Globus pallidus (tissue), 1 donor: ENCODE measurements at regions not wholly inside any gene's neighbourhood (a gene's known extent, or its start where the extent isn't known, plus 50 kb on each side); places are given as distances from the start of the nearest gene placed in this dataset.

ENCODE experiments used
- DNase-seq: peaks from one replicate; pipeline ENCODE4 v3.0.0-alpha.2; 2015; ENCODE audit warnings: low spot score

DNA sequence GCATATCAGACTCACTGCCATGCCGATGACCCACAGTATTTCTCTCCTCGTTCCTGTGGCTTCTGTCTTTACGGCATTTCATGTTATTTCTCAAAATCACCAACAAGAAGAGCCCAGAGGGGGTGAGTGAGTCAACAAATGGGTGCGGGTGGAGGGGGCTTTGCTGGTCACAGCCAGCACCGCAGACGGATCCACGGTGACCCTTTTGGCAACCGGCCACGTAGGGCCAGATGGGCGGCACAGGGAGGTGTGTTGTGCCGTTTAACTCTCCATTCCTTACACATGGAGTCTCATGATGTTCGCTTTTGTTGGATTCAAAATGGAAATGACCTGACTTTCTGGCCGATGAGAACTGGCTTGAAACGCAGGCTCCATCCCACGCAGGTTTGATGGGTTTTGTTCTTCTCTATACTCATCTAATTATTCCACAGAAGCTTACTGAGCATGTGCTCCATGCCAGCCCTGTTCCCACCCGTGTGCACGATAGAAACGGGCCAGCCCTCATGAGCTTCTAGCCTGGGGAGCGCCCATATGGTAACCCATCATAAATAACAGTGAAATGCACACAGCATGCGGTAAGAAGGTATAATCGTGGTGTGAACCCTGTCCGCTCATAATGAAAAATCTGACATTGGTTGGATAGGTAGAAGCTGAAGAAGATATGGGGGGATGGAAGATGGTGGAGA lies 319.9 kb downstream of the BRD1 start:
- no peak for DNase-seq

DNA sequence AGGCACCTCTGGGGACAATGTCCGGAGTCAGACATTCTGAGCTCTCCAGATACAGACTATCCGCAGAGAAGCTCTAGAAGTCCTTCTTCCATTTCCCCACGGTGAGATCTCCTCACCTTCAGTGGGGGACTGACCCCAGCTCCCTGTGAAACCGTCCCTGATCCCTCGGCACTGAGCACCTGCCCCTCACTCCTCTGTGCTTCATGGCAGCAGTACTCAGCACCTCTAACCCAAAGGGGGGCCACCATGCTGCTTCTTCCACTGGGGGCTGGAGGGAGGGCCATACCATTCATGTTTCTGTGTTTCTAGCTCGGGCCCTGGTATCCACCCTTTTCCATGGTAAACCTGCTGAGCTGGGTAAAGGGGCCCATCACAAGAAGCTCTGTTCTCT lies 321.7 kb downstream of the BRD1 start:
- DNase-seq, result no peak

DNA sequence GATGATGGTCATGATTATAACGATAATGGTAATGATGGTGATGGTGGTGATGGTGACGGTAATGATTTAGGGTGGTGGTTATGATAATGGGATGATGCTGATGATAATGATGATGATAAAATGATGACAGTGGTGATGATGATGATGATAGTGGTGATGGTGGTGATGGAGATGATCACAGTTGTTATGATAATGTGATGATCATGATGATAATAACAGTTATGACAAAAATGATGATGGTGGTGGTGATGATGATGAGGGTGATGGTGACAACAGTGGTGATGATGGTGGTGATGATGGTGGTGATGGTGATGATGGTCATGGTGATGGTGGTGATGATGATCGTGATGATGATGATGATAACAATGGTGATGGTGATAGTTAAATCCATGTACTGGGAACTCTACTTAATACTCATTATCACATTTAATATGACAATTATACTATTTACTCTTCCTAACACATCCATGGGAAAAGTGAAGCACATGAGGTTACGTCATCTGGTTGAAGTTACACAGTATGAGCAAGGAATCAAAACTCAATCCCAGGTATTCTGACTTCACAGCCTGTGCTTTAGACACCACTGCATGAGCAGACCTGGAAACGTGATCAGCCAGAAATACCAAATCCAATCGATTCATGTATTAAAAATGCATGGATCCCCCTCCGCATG lies 322.2 kb downstream of the BRD1 start:
- no peak for DNase-seq

- no peak for DNase-seq
Measured at GRCh38 chr22:49503896-49504521, 323.7 kb downstream of the BRD1 start.

- DNase-seq, result no peak
Measured at GRCh38 chr22:49503321-49503720, 324.4 kb downstream of the BRD1 start.

- DNase-seq, result no peak
Measured at GRCh38 chr22:49502126-49502826, 325.4 kb downstream of the BRD1 start.

GRCh38 chr22:49500942-49501395 lies 326.7 kb downstream of the BRD1 start:
- no peak for DNase-seq

GRCh38 chr22:49500076-49500460 lies 327.6 kb downstream of the BRD1 start:
- DNase-seq, result no peak

GRCh38 chr22:49499433-49500075 lies 328.1 kb downstream of the BRD1 start:
- no peak for DNase-seq

DNA sequence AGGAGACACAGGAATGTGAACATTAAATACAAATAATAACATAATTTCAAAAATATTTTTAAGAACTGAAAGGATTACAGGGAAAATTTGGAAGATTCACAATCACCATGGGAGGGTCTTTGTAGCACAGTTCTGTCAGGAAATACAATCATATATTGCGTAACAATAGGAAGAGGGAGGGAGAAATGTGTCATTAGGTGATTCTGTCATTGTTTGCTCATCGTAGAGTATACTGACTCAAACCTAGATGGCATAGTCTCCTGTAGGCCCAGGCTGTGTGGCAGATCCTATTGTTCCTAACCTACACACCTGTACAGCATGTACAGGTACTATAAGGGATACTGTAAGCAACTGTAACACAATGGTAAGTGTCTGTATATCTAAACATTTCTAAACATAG lies 330.4 kb downstream of the BRD1 start:
- no peak for DNase-seq

GRCh38 chr22:49494555-49494954 lies 333.1 kb downstream of the BRD1 start:
- no peak for DNase-seq

- DNase-seq, result no peak
Measured at GRCh38 chr22:49492741-49493251, 334.9 kb downstream of the BRD1 start.

DNA sequence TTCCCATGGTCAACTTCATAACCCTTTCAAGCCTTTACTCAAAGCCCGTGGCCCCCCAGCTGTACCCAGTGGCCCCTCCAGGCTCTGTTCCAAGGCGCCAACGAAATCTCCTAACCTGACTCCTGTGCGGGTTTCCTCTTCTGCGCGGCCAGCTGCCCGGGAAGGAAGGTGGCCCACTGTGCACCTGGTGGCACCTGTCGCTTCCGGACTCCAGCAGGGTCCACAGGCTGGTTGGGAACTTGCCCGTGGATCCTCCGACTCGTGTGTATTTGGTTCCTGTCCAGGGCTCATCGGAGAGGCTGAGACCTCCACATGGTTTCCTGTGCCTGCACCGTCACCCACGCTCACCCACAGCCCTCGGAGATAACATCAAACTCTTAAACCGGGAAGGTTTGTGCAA lies 335.4 kb downstream of the BRD1 start:
- no peak for DNase-seq

DNA sequence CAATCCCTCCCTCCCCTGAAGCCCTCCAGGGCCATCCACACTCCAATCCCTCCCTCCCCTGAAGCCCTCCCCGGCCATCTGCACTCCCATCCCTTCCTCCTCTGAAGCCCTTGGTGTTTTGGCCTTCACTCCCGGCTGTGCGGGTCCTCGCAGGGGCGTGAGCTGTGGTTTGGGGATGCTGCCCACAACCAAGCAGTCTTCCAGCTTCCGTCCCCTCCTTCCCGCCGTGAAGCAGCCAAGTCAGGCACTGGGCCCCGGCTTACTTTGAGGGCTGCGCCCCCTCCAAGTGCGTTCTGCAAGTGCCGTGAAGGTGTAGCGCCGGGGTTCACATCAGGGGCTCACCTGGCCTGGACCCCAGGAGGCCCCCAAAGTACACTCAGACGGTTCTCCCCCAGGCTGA lies 335.9 kb downstream of the BRD1 start:
- DNase-seq, result no peak

DNA sequence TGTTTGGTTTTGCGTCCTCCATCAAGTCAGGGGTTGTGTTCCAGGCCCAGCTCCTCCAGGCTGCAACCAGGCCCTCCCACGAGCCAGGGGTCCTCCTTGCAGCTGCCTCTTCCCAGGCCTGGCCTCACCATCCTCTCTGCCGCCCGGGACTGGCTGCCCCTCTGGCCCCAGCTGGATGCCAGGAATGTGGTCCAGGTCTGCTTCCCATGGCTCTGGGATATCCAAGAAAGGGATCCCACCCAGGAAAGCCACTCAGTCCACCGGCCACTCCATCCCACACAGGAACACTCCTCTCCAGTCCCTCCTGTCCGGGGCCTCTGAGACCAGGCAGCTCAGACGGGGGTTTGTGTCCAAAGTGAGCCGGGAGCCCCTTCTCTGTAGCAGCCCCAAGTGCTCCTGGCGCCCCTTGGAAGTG lies 336.4 kb downstream of the BRD1 start:
- DNase-seq, result no peak

- no peak for DNase-seq
Measured at GRCh38 chr22:49490692-49491091, 337.0 kb downstream of the BRD1 start.

DNA sequence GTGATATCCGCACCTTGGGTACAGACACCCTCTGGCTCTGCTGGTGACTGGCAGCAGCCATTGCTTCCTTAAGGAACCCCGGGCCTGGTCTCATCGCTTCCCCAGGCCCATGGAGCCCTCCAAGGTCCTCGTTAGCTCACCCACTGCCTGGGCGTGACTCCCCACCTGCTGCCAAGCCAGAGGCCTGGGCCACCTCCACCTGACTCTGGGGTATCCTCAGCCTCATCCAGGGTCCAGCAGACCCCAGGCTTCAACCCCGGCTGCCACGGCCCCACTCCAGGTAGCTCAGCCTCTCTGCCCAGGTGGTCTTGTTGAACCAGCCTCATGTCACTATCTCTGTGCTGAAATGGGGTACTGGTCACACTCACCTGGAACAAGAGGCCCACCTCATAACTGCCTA lies 337.9 kb downstream of the BRD1 start:
- DNase-seq, result no peak

DNA sequence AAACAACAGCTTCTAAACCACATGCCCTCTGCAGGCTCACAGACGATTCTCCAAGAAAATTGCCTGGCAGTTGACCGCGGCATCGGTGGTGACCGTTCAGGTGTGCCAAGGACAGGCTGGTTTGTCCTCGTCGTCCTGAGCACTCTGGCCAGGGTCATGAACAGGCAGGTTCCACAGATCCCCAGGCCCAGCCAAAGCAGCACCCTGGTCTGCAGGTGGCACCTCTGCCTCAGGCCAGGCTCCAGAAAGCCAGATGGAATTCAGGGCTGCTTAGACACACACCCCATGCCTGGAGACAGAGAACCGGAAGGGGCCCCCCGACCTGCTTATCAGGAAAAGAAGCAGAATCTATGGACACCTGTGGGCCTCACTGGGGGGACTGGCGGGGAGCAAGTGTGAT lies 338.7 kb downstream of the BRD1 start:
- no peak for DNase-seq

- no peak for DNase-seq
Measured at GRCh38 chr22:49487950-49488349, 339.7 kb downstream of the BRD1 start.

- no peak for DNase-seq
Measured at GRCh38 chr22:49486225-49486624, 341.4 kb downstream of the BRD1 start.

DNA sequence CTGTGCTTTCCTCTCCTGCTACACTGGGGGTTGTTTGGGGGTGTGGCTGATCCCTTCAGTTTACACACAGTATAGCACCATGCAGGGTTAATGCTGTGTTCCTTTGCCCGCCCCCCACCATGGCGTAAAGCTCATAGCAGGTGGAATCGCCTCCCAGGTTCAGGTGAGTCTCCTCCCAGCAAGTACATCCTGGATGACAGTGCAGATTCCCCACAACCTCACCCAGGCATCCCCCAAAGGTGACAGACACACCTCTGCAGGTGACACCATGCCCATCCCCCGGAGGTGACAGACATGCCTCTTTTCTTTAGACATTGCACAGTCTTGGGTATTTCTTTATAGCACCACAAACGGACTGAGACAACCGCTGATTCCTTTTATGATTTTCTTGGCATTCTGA lies 343.7 kb downstream of the BRD1 start:
- DNase-seq, result no peak

GRCh38 chr22:49483281-49483870 lies 344.3 kb downstream of the BRD1 start:
- DNase-seq, result no peak
